H9 (cell line): ENCODE measurements at regions not wholly inside any gene's neighbourhood (a gene's known extent, or its start where the extent isn't known, plus 50 kb on each side); places are given as distances from the start of the nearest gene placed in this dataset.

Source experiments
- DNase-seq: peaks from one replicate; pipeline ENCODE4 v3.0.0-alpha.2; 2017
- H2AFZ ChIP-seq: one replicate; pipeline ENCODE4 v1.6.1; 2013; ENCODE audit warnings: mild to moderate bottlenecking, low read length, control low read depth, moderate library complexity
- H2AK5ac ChIP-seq: 2 replicates; pipeline ENCODE4 v1.6.1; 2013; ENCODE audit warnings: low read length, control low read depth, mixed read lengths; ENCODE audit not compliant: insufficient read length
- H2BK120ac ChIP-seq: one replicate; pipeline ENCODE4 v1.6.1; 2013; ENCODE audit warnings: low read depth, mild to moderate bottlenecking, low read length, control low read depth, inconsistent platforms; ENCODE audit not compliant: poor library complexity, severe bottlenecking
- H2BK12ac ChIP-seq: 2 replicates; pipeline ENCODE4 v1.6.1; 2013; ENCODE audit warnings: low read length, control low read depth, mixed read lengths, low read depth; ENCODE audit not compliant: insufficient read length
- H2BK15ac ChIP-seq: 2 replicates; pipeline ENCODE4 v1.6.1; 2013; ENCODE audit warnings: low read depth, low read length, control low read depth
- H2BK20ac ChIP-seq: one replicate; pipeline ENCODE4 v1.6.1; 2013; ENCODE audit warnings: low read depth, mild to moderate bottlenecking, low read length, control low read depth, inconsistent platforms; ENCODE audit not compliant: poor library complexity, severe bottlenecking
- H2BK5ac ChIP-seq: 2 replicates; pipeline ENCODE4 v1.6.1; 2013; ENCODE audit warnings: low read length, control low read depth, mixed read lengths; ENCODE audit not compliant: insufficient read length
- H3K14ac ChIP-seq: 2 replicates; pipeline ENCODE4 v1.6.1; 2013; ENCODE audit warnings: low read length, control low read depth; ENCODE audit not compliant: insufficient read depth
- H3K18ac ChIP-seq: 2 replicates; pipeline ENCODE4 v1.6.1; 2013; ENCODE audit warnings: low read depth, mild to moderate bottlenecking, mixed read lengths, low read length, control low read depth; ENCODE audit not compliant: insufficient read length
- H3K23ac ChIP-seq: 2 replicates; pipeline ENCODE4 v1.6.1; 2013; ENCODE audit warnings: low read length, control low read depth, mixed read lengths, low read depth; ENCODE audit not compliant: insufficient read length
- H3K23me2 ChIP-seq: 2 replicates; pipeline ENCODE4 v1.6.1; 2013; ENCODE audit warnings: low read depth, mild to moderate bottlenecking, mixed read lengths, low read length, control low read depth; ENCODE audit not compliant: insufficient read length, poor library complexity, severe bottlenecking
- H3K27ac ChIP-seq: 2 replicates; pipeline ENCODE4 v1.5.1; 2013; ENCODE audit warnings: low read length, control low read depth, mixed read lengths, low read depth; ENCODE audit not compliant: insufficient read length
- H3K27me3 ChIP-seq: 2 replicates; pipeline ENCODE4 v1.6.1; 2013; ENCODE audit warnings: low read length, control low read depth, inconsistent platforms; ENCODE audit not compliant: insufficient read depth
- H3K4ac ChIP-seq: 2 replicates; pipeline ENCODE4 v1.6.1; 2013; ENCODE audit warnings: low read depth, mild to moderate bottlenecking, control low read depth, inconsistent platforms, low read length, moderate library complexity
- H3K4me1 ChIP-seq: 2 replicates; pipeline ENCODE4 v1.6.1; 2013; ENCODE audit warnings: low read length, control low read depth, inconsistent platforms; ENCODE audit not compliant: insufficient read depth
- H3K4me2 ChIP-seq: 2 replicates; pipeline ENCODE4 v1.6.1; 2013; ENCODE audit warnings: low read length, control low read depth, mixed read lengths; ENCODE audit not compliant: insufficient read length, insufficient read depth
- H3K56ac ChIP-seq: 2 replicates; pipeline ENCODE4 v1.6.1; 2013; ENCODE audit warnings: low read depth, mild to moderate bottlenecking, mixed read lengths, low read length, control low read depth; ENCODE audit not compliant: insufficient read length
- H3K79me1 ChIP-seq: 2 replicates; pipeline ENCODE4 v1.6.1; 2013; ENCODE audit warnings: low read depth, mild to moderate bottlenecking, moderate library complexity, low read length, control low read depth, inconsistent platforms; ENCODE audit not compliant: insufficient read depth, poor library complexity, severe bottlenecking
- H3K79me2 ChIP-seq: 2 replicates; pipeline ENCODE4 v1.6.1; 2013; ENCODE audit warnings: low read length, control low read depth, inconsistent platforms; ENCODE audit not compliant: insufficient read depth
- H3K9ac ChIP-seq: 2 replicates; pipeline ENCODE4 v1.6.1; 2013; ENCODE audit warnings: low read length, control low read depth, mixed read lengths; ENCODE audit not compliant: insufficient read length; ENCODE audit errors: extremely low read depth
- H3K9me3 ChIP-seq: one replicate; pipeline ENCODE4 v1.6.1; 2013; ENCODE audit warnings: low read depth, low read length, inconsistent platforms; ENCODE audit not compliant: control insufficient read depth
- H3T11ph ChIP-seq: one replicate; pipeline ENCODE4 v1.6.1; 2013; ENCODE audit warnings: mild to moderate bottlenecking, low read length, control low read depth, inconsistent platforms
- H4K20me1 ChIP-seq: one replicate; pipeline ENCODE4 v1.6.1; 2013; ENCODE audit not compliant: control insufficient read depth, insufficient read length, insufficient read depth
- H4K5ac ChIP-seq: 2 replicates; pipeline ENCODE4 v1.6.1; 2013; ENCODE audit warnings: low read depth, mild to moderate bottlenecking, mixed read lengths, low read length, control low read depth; ENCODE audit not compliant: insufficient read length
- H4K8ac ChIP-seq: replicated peaks from 2 replicates; pipeline ENCODE4 v1.6.1; 2013; ENCODE audit warnings: low read length, control low read depth, mixed read lengths, low read depth; ENCODE audit not compliant: insufficient read length
- H4K91ac ChIP-seq: 2 replicates; pipeline ENCODE4 v1.6.1; 2013; ENCODE audit warnings: low read depth, mild to moderate bottlenecking, moderate library complexity, mixed read lengths, low read length, control low read depth; ENCODE audit not compliant: insufficient read length
- H3K27ac Mint-ChIP-seq, 3 experiments: 2 replicates in 2 of 3; 3 replicates in 1 of 3; pipeline ENCODE4 v1.8.0; 2020 to 2021; ENCODE audit warnings: mixed read lengths in 3 of 3, mild to moderate bottlenecking in 1 of 3, moderate library complexity in 1 of 3
- H3K27me3 Mint-ChIP-seq: 2 replicates; pipeline ENCODE4 v1.8.0; 2021; ENCODE audit warnings: low read depth, mild to moderate bottlenecking, moderate library complexity, mixed read lengths
- H3K36me3 Mint-ChIP-seq, 3 experiments: 2 replicates in 2 of 3; 3 replicates in 1 of 3; pipeline ENCODE4 v1.8.0; 2020 to 2021; ENCODE audit warnings: low read depth in 3 of 3, mixed read lengths in 3 of 3; ENCODE audit not compliant: insufficient read depth in 1 of 3
- H3K4me1 Mint-ChIP-seq, 2 experiments: 2 replicates each; pipeline ENCODE4 v1.8.0; 2020; ENCODE audit warnings: mixed read lengths in 2 of 2
- H3K4me3 Mint-ChIP-seq, 2 experiments: 2 replicates in 1 of 2; 3 replicates in 1 of 2; pipeline ENCODE4 v1.8.0; 2020 to 2021; ENCODE audit warnings: mild to moderate bottlenecking in 2 of 2, mixed read lengths in 2 of 2, moderate library complexity in 1 of 2
- H3K9me3 Mint-ChIP-seq, 2 experiments: 2 replicates in 1 of 2; 3 replicates in 1 of 2; pipeline ENCODE4 v1.8.0; 2020; ENCODE audit warnings: mild to moderate bottlenecking in 2 of 2, mixed read lengths in 2 of 2, moderate library complexity in 1 of 2
- WGBS: extraction: QIAGEN DNeasy Blood & Tissue Kit; methylation state at CpG from one replicate; pipeline ENCODE4 v1.1.7; 2013; ENCODE audit warnings: missing lambda C conversion rate, low lambda C conversion rate, mixed read lengths; ENCODE audit not compliant: insufficient read length; ENCODE audit errors: extremely low coverage; 5-methylcytosine and 5-hydroxymethylcytosine counted together
- TF ChIP-seq, protein P1 (sequence below): fragments of 200-600 bp; sonication (generic); conservative IDR thresholded peaks from 3 replicates; pipeline ENCODE4 v1.8.0; 2021; ENCODE audit warnings: antibody characterized with exemption, mild to moderate bottlenecking

DNA sequence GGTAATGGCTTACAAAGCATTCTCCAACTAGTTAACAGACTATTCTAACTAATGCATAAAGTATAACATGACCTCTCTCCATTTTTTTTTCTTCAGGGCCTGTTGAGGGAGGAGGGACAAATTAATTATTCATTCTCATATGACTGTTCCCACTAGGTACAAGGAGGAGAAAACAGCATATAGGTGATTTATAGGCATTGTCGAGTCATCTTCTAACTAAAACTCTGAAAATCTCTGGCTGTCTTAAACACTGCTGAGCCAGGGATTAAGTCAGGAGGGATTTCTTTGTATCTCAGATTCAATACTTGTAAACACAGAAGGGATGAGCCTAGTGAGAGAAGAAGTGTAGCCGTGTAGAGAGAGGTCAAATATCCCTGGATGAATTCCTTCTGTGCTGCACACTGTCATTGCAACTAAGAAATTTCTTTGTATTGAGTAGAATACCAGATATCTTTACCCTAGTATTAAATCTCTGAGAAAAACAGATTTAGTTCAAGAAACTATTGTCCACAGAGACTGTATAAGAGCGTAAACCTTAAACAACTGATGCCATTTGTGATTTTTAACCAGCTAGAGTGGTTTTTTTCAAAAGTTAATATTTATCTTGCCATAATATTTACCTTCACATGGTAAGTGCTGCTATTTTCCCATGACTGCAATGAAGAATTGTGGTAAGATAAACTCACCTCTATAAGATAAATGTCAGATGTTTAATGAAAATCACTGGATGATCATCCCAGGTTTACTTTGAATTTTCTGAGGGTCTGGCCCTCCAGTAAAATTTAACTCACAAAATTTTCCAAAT lies 465.3 kb downstream of the RWDD3 start:
- Histone ChIP-seq H4K91ac (no peak overlapping the region), H3K56ac (no peak overlapping the region), H4K5ac (no peak overlapping the region), H3K14ac (no peak overlapping the region), H3K18ac (no peak overlapping the region), H2BK12ac (no peak overlapping the region), H3K9me3 (peaks cover 4% of the 10 kb centered on the region), H2BK20ac (no peak overlapping the region), H2BK5ac (no peak overlapping the region), H4K8ac (no peak overlapping the region), H4K20me1 (no peaks in the 10 kb centered on the region), H2AK5ac (no peak overlapping the region), H3K4me2 (no peak overlapping the region), H3K27ac (no peak overlapping the region), H3K9ac (no peak overlapping the region), H3K23ac (no peak overlapping the region), H2BK15ac (no peak overlapping the region), H3K79me2 (no peaks in the 10 kb centered on the region), H3K4ac (no peak overlapping the region), H3K27me3 (no peaks in the 10 kb centered on the region), H3K23me2 (no peaks in the 10 kb centered on the region), H3T11ph (no peak overlapping the region), H3K4me1 (no peaks in the 10 kb centered on the region), H2BK120ac (no peak overlapping the region), H3K79me1 (no peaks in the 10 kb centered on the region), H2AFZ (no peak overlapping the region)
- no CpG with 5 or more reads among the region's 3 CpGs for WGBS
- Mint-ChIP-seq H3K4me3 (no peak overlapping the region), H3K27ac (peak overlapping the region in 2 of 3 experiments; percentile 22 to 69; a peak in 1 of 7 replicates), H3K36me3 (peaks cover 9 to 26% (median 13%) of the 10 kb centered on the region in 3 experiments; a peak in 5 of 7 replicates), H3K4me1 (peaks cover 12 to 21% of the 10 kb centered on the region in 2 experiments), H3K9me3 (peaks cover 20% of the 10 kb centered on the region in 2 experiments), H3K27me3 (no peaks in the 10 kb centered on the region)
- TF ChIP-seq, protein P1, sequence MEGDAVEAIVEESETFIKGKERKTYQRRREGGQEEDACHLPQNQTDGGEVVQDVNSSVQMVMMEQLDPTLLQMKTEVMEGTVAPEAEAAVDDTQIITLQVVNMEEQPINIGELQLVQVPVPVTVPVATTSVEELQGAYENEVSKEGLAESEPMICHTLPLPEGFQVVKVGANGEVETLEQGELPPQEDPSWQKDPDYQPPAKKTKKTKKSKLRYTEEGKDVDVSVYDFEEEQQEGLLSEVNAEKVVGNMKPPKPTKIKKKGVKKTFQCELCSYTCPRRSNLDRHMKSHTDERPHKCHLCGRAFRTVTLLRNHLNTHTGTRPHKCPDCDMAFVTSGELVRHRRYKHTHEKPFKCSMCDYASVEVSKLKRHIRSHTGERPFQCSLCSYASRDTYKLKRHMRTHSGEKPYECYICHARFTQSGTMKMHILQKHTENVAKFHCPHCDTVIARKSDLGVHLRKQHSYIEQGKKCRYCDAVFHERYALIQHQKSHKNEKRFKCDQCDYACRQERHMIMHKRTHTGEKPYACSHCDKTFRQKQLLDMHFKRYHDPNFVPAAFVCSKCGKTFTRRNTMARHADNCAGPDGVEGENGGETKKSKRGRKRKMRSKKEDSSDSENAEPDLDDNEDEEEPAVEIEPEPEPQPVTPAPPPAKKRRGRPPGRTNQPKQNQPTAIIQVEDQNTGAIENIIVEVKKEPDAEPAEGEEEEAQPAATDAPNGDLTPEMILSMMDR: no peak
- no peak for DNase-seq
